Colonic mucosa (tissue), 4 donors: ENCODE measurements at regions not wholly inside any gene's neighbourhood (a gene's known extent, or its start where the extent isn't known, plus 50 kb on each side); places are given as distances from the start of the nearest gene placed in this dataset.

ENCODE experiments used
- DNase-seq: peaks from one replicate; pipeline ENCODE4 v3.0.0-alpha.2; 2020
- H3K27ac ChIP-seq: fragments of 200-600 bp; one replicate; pipeline ENCODE4 v1.8.0; 2021
- H3K27me3 ChIP-seq: fragments of 200-600 bp; one replicate; pipeline ENCODE4 v1.8.0; 2021
- H3K36me3 ChIP-seq: fragments of 200-600 bp; one replicate; pipeline ENCODE4 v1.8.0; 2021
- H3K4me1 ChIP-seq: fragments of 200-600 bp; one replicate; pipeline ENCODE4 v1.8.0; 2021; ENCODE audit warnings: mild to moderate bottlenecking
- H3K4me3 ChIP-seq: fragments of 200-600 bp; one replicate; pipeline ENCODE4 v1.8.0; 2021
- H3K9ac ChIP-seq, 2 donors: one replicate each; pipeline ENCODE4 v1.7.0; 2013; ENCODE audit warnings: control low read depth in 2 of 2, low read depth in 2 of 2, low read length in 2 of 2
- H3K9me3 ChIP-seq: fragments of 200-600 bp; one replicate; pipeline ENCODE4 v1.8.0; 2021
- CTCF ChIP-seq: fragments of 200-600 bp; IDR thresholded peaks from one replicate; pipeline ENCODE4 v1.8.0; 2022; ENCODE audit warnings: antibody characterized with exemption, mild to moderate bottlenecking
- intact Hi-C: fragments of 100-400 bp; cut with DNase I; formaldehyde crosslinking; loops from one replicate; pipeline ENCODE4 v1.14.1; 2022
- donor health status: healthy.
- donor health status: DM: no; HTN: no; CAD: no.
- donor health status: DM: no; HTN: no; CAD: no.

GRCh38 chr2:71861186-71862160 is 286.2 kb downstream of the CYP26B1 start:
- Histone ChIP-seq H3K27me3 (no peaks in the 10 kb centered on the region), H3K9me3 (no peaks in the 10 kb centered on the region), H3K9ac (no peak overlapping the region), H3K4me3 (no peak overlapping the region), H3K36me3 (no peaks in the 10 kb centered on the region), H3K27ac (no peak overlapping the region), H3K4me1 (no peaks in the 10 kb centered on the region)
- no peak for TF ChIP-seq CTCF
- intact Hi-C loops = no loop called here
- no peak for DNase-seq

GRCh38 chr2:71860381-71860926 is 287.2 kb downstream of the CYP26B1 start:
- TF ChIP-seq CTCF = no peak
- DNase-seq = no peak
- Histone ChIP-seq H3K9me3 (no peaks in the 10 kb centered on the region), H3K27me3 (no peaks in the 10 kb centered on the region), H3K36me3 (no peaks in the 10 kb centered on the region), H3K27ac (no peak overlapping the region), H3K4me3 (no peak overlapping the region), H3K9ac (no peak overlapping the region), H3K4me1 (no peaks in the 10 kb centered on the region)
- intact Hi-C loops = no loop called here

GRCh38 chr2:71859211-71859847 is 288.3 kb downstream of the CYP26B1 start:
- Histone ChIP-seq H3K4me3 (no peak overlapping the region), H3K36me3 (no peaks in the 10 kb centered on the region), H3K4me1 (no peaks in the 10 kb centered on the region), H3K9me3 (no peaks in the 10 kb centered on the region), H3K27me3 (no peaks in the 10 kb centered on the region), H3K27ac (no peak overlapping the region), H3K9ac (no peak overlapping the region)
- TF ChIP-seq CTCF = no peak
- no peak for DNase-seq
- intact Hi-C loops = no loop called here

GRCh38 chr2:71858071-71858470 is 289.6 kb downstream of the CYP26B1 start:
- H3K4me3 ChIP-seq = no peak overlapping the region
- no peak for DNase-seq
- no peaks in the 10 kb centered on the region for H3K9me3 ChIP-seq
- intact Hi-C loops = no loop called here
- no peaks in the 10 kb centered on the region for H3K27me3 ChIP-seq
- no peak overlapping the region for H3K9ac ChIP-seq
- H3K27ac ChIP-seq = no peak overlapping the region
- TF ChIP-seq CTCF = no peak
- H3K36me3 ChIP-seq = no peaks in the 10 kb centered on the region
- H3K4me1 ChIP-seq = no peaks in the 10 kb centered on the region

- no peak for DNase-seq
- H3K4me1 ChIP-seq = no peaks in the 10 kb centered on the region
- H3K27ac ChIP-seq = no peak overlapping the region
- no peaks in the 10 kb centered on the region for H3K9me3 ChIP-seq
- no peaks in the 10 kb centered on the region for H3K27me3 ChIP-seq
- H3K4me3 ChIP-seq = no peak overlapping the region
- H3K36me3 ChIP-seq = no peaks in the 10 kb centered on the region
- intact Hi-C loops = no loop called here
- TF ChIP-seq CTCF = no peak
- H3K9ac ChIP-seq = no peak overlapping the region
Measured at GRCh38 chr2:71857636-71858035, 290.0 kb downstream of the CYP26B1 start.
